CD14-positive monocyte (primary cell): ENCODE measurements at regions not wholly inside any gene's neighbourhood (a gene's known extent, or its start where the extent isn't known, plus 50 kb on each side); places are given as distances from the start of the nearest gene placed in this dataset.

Source experiments
- DNase-seq, 3 donors: peaks; one replicate each; pipeline ENCODE4 v3.0.0-alpha.2; 2011 to 2022
- H2AFZ ChIP-seq: 2 replicates; pipeline ENCODE4 v1.6.0; 2012; ENCODE audit warnings: mild to moderate bottlenecking, low read depth, low read length, inconsistent platforms; ENCODE audit not compliant: insufficient read depth, poor library complexity, severe bottlenecking
- H3K27ac ChIP-seq, 2 donors: 1 replicate in 1 of 2; 2 replicates in 1 of 2; pipeline ENCODE4 v1.5.1; 2012 to 2013; ENCODE audit warnings: low read length in 2 of 2, control low read depth in 1 of 2, inconsistent platforms in 1 of 2, low read depth in 1 of 2, mild to moderate bottlenecking in 1 of 2
- H3K27me3 ChIP-seq, 2 donors: one replicate each; pipeline versions ENCODE4 v1.6.0 to v1.6.1; 2011 to 2013; ENCODE audit warnings: low read length in 2 of 2; ENCODE audit not compliant: control insufficient read depth in 2 of 2, insufficient read depth in 2 of 2
- H3K36me3 ChIP-seq, 2 donors: replicated peaks in 1 of 2; 1 replicate in 1 of 2; 2 replicates in 1 of 2; pipeline versions ENCODE4 v1.5.1 to v1.6.1; 2012 to 2013; ENCODE audit warnings: low read length in 2 of 2, control low read depth in 1 of 2, inconsistent platforms in 1 of 2, mild to moderate bottlenecking in 1 of 2; ENCODE audit not compliant: insufficient read depth in 2 of 2, control insufficient read depth in 1 of 2
- H3K4me1 ChIP-seq, 2 donors: 1 replicate in 1 of 2; 2 replicates in 1 of 2; pipeline versions ENCODE4 v1.5.1 to v1.6.1; 2012 to 2013; ENCODE audit warnings: low read length in 2 of 2, control low read depth in 1 of 2, inconsistent platforms in 1 of 2, mild to moderate bottlenecking in 1 of 2, moderate library complexity in 1 of 2; ENCODE audit not compliant: insufficient read depth in 2 of 2, control insufficient read depth in 1 of 2
- H3K4me2 ChIP-seq: replicated peaks from 2 replicates; pipeline ENCODE3; 2012; ENCODE audit warnings: low read length, moderate library complexity, mild to moderate bottlenecking; ENCODE audit not compliant: poor library complexity, severe bottlenecking; ENCODE audit errors: extremely low read depth
- H3K4me3 ChIP-seq, 3 experiments: fragments of 200-600 bp in 1 of 3; sonication (generic) in 1 of 3; replicated peaks in 1 of 3; 1 replicate in 2 of 3; 2 replicates in 1 of 3; pipeline ENCODE4 v1.5.1; 2011 to 2013; ENCODE audit warnings: low read length in 3 of 3, mild to moderate bottlenecking in 3 of 3, control low read depth in 2 of 3, low read depth in 2 of 3, inconsistent platforms in 1 of 3, moderate library complexity in 1 of 3
- H3K79me2 ChIP-seq: 2 replicates; pipeline ENCODE4 v1.6.0; 2012; ENCODE audit warnings: mild to moderate bottlenecking, control low read depth, inconsistent platforms, low read length, moderate library complexity; ENCODE audit not compliant: insufficient read depth
- H3K9ac ChIP-seq: 2 replicates; pipeline ENCODE4 v1.6.0; 2017; ENCODE audit warnings: low read length, mild to moderate bottlenecking; ENCODE audit not compliant: insufficient read depth, poor library complexity, severe bottlenecking
- H3K9me3 ChIP-seq, 2 donors: replicated peaks in 1 of 2; 1 replicate in 1 of 2; 2 replicates in 1 of 2; pipeline versions ENCODE4 v1.5.1 to v1.6.1; 2012 to 2013; ENCODE audit warnings: low read length in 2 of 2, control low read depth in 1 of 2; ENCODE audit not compliant: control insufficient read depth in 1 of 2, insufficient read depth in 1 of 2
- H4K20me1 ChIP-seq: 2 replicates; pipeline ENCODE4 v1.6.0; 2012; ENCODE audit warnings: mild to moderate bottlenecking, low read length, control low read depth, moderate library complexity; ENCODE audit not compliant: insufficient read depth
- H3K27ac Mint-ChIP-seq, 7 donors: one replicate each; pipeline ENCODE4 v1.8.0; 2020; ENCODE audit warnings: mild to moderate bottlenecking in 7 of 7, mixed read lengths in 7 of 7, moderate library complexity in 6 of 7, inconsistent platforms in 2 of 7
- H3K27me3 Mint-ChIP-seq, 3 donors: one replicate each; pipeline ENCODE4 v1.8.0; 2021 to 2022; ENCODE audit warnings: low read depth in 3 of 3, mild to moderate bottlenecking in 3 of 3, mixed read lengths in 3 of 3, moderate library complexity in 3 of 3, inconsistent platforms in 1 of 3
- H3K36me3 Mint-ChIP-seq, 2 donors: one replicate each; pipeline ENCODE4 v1.8.0; 2020; ENCODE audit warnings: mixed read lengths in 2 of 2, inconsistent platforms in 1 of 2, mild to moderate bottlenecking in 1 of 2
- H3K4me1 Mint-ChIP-seq: one replicate; pipeline ENCODE4 v1.8.0; 2020; ENCODE audit warnings: mild to moderate bottlenecking, mixed read lengths
- H3K4me3 Mint-ChIP-seq, 2 donors: one replicate each; pipeline ENCODE4 v1.8.0; 2020; ENCODE audit warnings: mild to moderate bottlenecking in 2 of 2, mixed read lengths in 2 of 2, moderate library complexity in 1 of 2
- H3K9me3 Mint-ChIP-seq, 7 donors: one replicate each; pipeline ENCODE4 v1.8.0; 2020 to 2022; ENCODE audit warnings: mixed read lengths in 7 of 7, mild to moderate bottlenecking in 6 of 7, moderate library complexity in 6 of 7, inconsistent platforms in 2 of 7
- CTCF ChIP-seq: fragments of 200-600 bp; IDR thresholded peaks from one replicate; pipeline ENCODE4 v1.8.0; 2022; ENCODE audit warnings: antibody characterized with exemption, mild to moderate bottlenecking
- WGBS: methylation state at CpG from one replicate; pipeline ENCODE4 v1.1.5; 2013; ENCODE audit warnings: missing lambda C conversion rate; ENCODE audit not compliant: insufficient coverage; 5-methylcytosine and 5-hydroxymethylcytosine counted together
- intact Hi-C, 2 donors: fragments of 100-400 bp; cut with micrococcal nuclease; formaldehyde crosslinking; loops; one replicate each; pipeline versions ENCODE4 v1.15.0 to v1.15.1; 2023

DNA sequence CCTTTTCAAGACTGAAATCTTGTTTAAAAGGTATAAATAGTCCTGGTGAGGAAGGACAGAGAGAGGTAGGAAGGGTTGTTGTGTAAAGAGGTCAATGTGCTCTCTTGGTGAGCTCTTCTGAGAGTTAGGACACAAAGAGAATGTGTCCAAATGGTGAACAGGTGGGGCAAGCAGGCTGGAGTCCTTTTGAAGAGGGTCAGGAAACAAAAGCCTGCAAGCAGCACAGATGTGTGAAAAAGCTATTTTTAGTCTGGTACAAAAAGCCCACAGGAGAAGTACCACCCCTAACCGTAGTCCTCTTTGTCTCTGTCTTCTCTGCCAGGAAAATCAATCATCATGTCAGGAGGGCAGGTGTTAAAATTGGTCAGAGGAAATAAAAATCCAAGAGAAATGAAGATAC, 54.4 kb upstream of the SYN3 start:
- Mint-ChIP-seq H3K27me3 (peaks cover 1 to 5% (median 2%) of the 10 kb centered on the region in 3 donors), H3K27ac (no peak overlapping the region), H3K36me3 (no peaks in the 10 kb centered on the region), H3K9me3 (peaks cover 0 to 6% (median 0%) of the 10 kb centered on the region in 7 donors), H3K4me3 (no peak overlapping the region), H3K4me1 (no peaks in the 10 kb centered on the region)
- DNase-seq = no peak
- Histone ChIP-seq H3K9me3 (no peaks in the 10 kb centered on the region), H3K4me3 (no peak overlapping the region), H3K27me3 (no peaks in the 10 kb centered on the region), H3K36me3 (no peaks in the 10 kb centered on the region), H3K27ac (no peak overlapping the region), H3K4me1 (no peaks in the 10 kb centered on the region), H4K20me1 (no peaks in the 10 kb centered on the region), H3K4me2 (no peak overlapping the region), H3K79me2 (no peaks in the 10 kb centered on the region), H3K9ac (no peak overlapping the region), H2AFZ (no peak overlapping the region)
- no CpG with 5 or more reads among the region's 1 CpG for WGBS
- TF ChIP-seq CTCF = no peak
- intact Hi-C loops = no loop called here

GRCh38 chr22:33111491-33111890, 53.3 kb upstream of the SYN3 start:
- no peak for TF ChIP-seq CTCF
- no peak overlapping the region for H3K4me2 ChIP-seq
- H3K27ac ChIP-seq = no peak overlapping the region
- H3K9me3 Mint-ChIP-seq = peaks cover 0 to 5% (median 0%) of the 10 kb centered on the region in 7 donors
- no peaks in the 10 kb centered on the region for H3K4me1 ChIP-seq
- H3K27me3 Mint-ChIP-seq = peaks cover 2 to 5% (median 4%) of the 10 kb centered on the region in 3 donors
- no peaks in the 10 kb centered on the region for H3K36me3 ChIP-seq
- no peaks in the 10 kb centered on the region for H3K4me1 Mint-ChIP-seq
- H3K4me3 ChIP-seq = no peak overlapping the region
- DNase-seq = no peak
- no peaks in the 10 kb centered on the region for H3K9me3 ChIP-seq
- H3K36me3 Mint-ChIP-seq = no peaks in the 10 kb centered on the region
- H3K79me2 ChIP-seq = no peaks in the 10 kb centered on the region
- H3K4me3 Mint-ChIP-seq = no peak overlapping the region
- no peak overlapping the region for H3K27ac Mint-ChIP-seq
- H2AFZ ChIP-seq = no peak overlapping the region
- WGBS = 39% methylated on average over 3 of the region's 4 CpGs
- H3K9ac ChIP-seq = no peak overlapping the region
- H4K20me1 ChIP-seq = no peaks in the 10 kb centered on the region
- intact Hi-C loops = no loop called here
- H3K27me3 ChIP-seq = no peaks in the 10 kb centered on the region
